Panc1 (cell line): ENCODE measurements at regions not wholly inside any gene's neighbourhood (a gene's known extent, or its start where the extent isn't known, plus 50 kb on each side); places are given as distances from the start of the nearest gene placed in this dataset.

Source experiments
- ATAC-seq: fragments of 200-7000 bp; cut with Tn5 transposase; 2 replicates; pipeline ENCODE4 v1.9.1; 2020; ENCODE audit warnings: mild to moderate bottlenecking, moderate library complexity
- BruUV-seq: library from RNA; stranded (reverse); fragments of 400-500 nt; replicated peaks from 2 replicates; lab custom pipeline; 2021; lab: Mats Ljungman, UMichigan
- CTCF ChIA-PET: fragments of 300-600 bp; sonication (Branson Sonifier 250); formaldehyde crosslinking; loops from one replicate; lab custom pipeline; 2022; ENCODE audit warnings: antibody characterized with exemption; lab: Charles Lee
- POLR2A ChIA-PET: fragments of 300-600 bp; sonication (Branson Sonifier 250); formaldehyde crosslinking; loops from one replicate; lab custom pipeline; 2022; ENCODE audit warnings: antibody characterized with exemption; lab: Charles Lee
- DNase-seq: peaks from one replicate; pipeline ENCODE4 v3.0.0-alpha.2; 2010; ENCODE audit warnings: low read depth, low spot score
- H3K27ac ChIP-seq: 2 replicates; pipeline ENCODE4 v1.5.1; 2011; ENCODE audit warnings: mild to moderate bottlenecking, low read length, inconsistent platforms
- H3K27me3 ChIP-seq: fragments of 200-500 bp; sonication (Bioruptor generic); 2 replicates; pipeline ENCODE4 v1.6.0; 2014; ENCODE audit warnings: low read length, inconsistent platforms; ENCODE audit not compliant: control insufficient read depth, insufficient read depth
- H3K36me3 ChIP-seq: fragments of 200-500 bp; sonication (Bioruptor generic); 2 replicates; pipeline ENCODE4 v1.5.1; 2014; ENCODE audit warnings: inconsistent platforms, mild to moderate bottlenecking, low read length, moderate library complexity; ENCODE audit not compliant: control insufficient read depth, insufficient read depth
- H3K4me1 ChIP-seq: 2 replicates; pipeline ENCODE4 v1.5.1; 2011; ENCODE audit warnings: inconsistent platforms, mild to moderate bottlenecking, low read length, moderate library complexity; ENCODE audit not compliant: control insufficient read depth, insufficient read depth
- H3K4me3 ChIP-seq, 2 experiments: 2 replicates each; pipeline ENCODE4 v1.5.1; 2011 to 2012; ENCODE audit warnings: low read depth in 2 of 2, low read length in 2 of 2, mild to moderate bottlenecking in 2 of 2, inconsistent platforms in 1 of 2, moderate library complexity in 1 of 2
- H3K9me3 ChIP-seq: fragments of 200-500 bp; sonication (Bioruptor generic); 2 replicates; pipeline ENCODE4 v1.5.1; 2014; ENCODE audit warnings: low read depth, mild to moderate bottlenecking, inconsistent platforms, low read length, moderate library complexity; ENCODE audit not compliant: control insufficient read depth, insufficient read depth
- POLR2AphosphoS5 ChIP-seq: IDR thresholded peaks from 2 replicates; pipeline ENCODE4 v1.6.1; 2012; ENCODE audit warnings: mild to moderate bottlenecking, low read depth, low read length, moderate library complexity
- REST ChIP-seq, 2 experiments: IDR thresholded peaks; 2 replicates each; pipeline ENCODE4 v1.6.1; 2011 to 2012; ENCODE audit warnings: low read depth in 2 of 2, control low read depth in 1 of 2, low read length in 1 of 2, mild to moderate bottlenecking in 1 of 2, moderate library complexity in 1 of 2; ENCODE audit not compliant: insufficient read depth in 1 of 2
- SIN3A ChIP-seq: IDR thresholded peaks from 2 replicates; pipeline ENCODE4 v1.6.1; 2012; ENCODE audit warnings: low read depth, mild to moderate bottlenecking, low read length, moderate library complexity, borderline replicate concordance; ENCODE audit not compliant: insufficient read depth
- TCF7L2 ChIP-seq: IDR thresholded peaks from 2 replicates; pipeline ENCODE4 v1.6.1; 2011; ENCODE audit warnings: mild to moderate bottlenecking, low read depth, low read length, inconsistent platforms
- in situ Hi-C: cut with HindIII; loops from 2 replicates; pipeline ENCODE4 v1.10.0; 2016; ENCODE audit warnings: low sequenced_read_pairs, low pct_unique_long_range_greater_than_20kb
- intact Hi-C: fragments of 100-400 bp; cut with micrococcal nuclease; formaldehyde crosslinking; loops from one replicate; pipeline ENCODE4 v1.10.0; 2022; ENCODE audit not compliant: unreplicated experiment
- TF ChIP-seq, protein P1 (sequence below): fragments of 450-650 bp; IDR thresholded peaks from 2 replicates; pipeline ENCODE4 v1.5.1; 2017; ENCODE audit warnings: mild to moderate bottlenecking

- DNase-seq (no peak), ATAC-seq (no peak)
- CTCF ChIA-PET = no interaction called here
- no TSS peak for BruUV-seq
- POLR2A ChIA-PET = no interaction called here
- in situ Hi-C loops = no loop called here
- no peaks in the 10 kb centered on the region for H3K27me3 ChIP-seq
- peaks cover 11% of the 10 kb centered on the region; the same call in 1 of the 2 replicates for H3K9me3 ChIP-seq
- no peak for TF ChIP-seq REST (IDR thresholded peaks at IDR 0.05; ENCODE audit: insufficient read depth in 1 of 2, low read depth in 2 of 2, low read length in 1 of 2)
- no peak for TF ChIP-seq POLR2AphosphoS5
- TF ChIP-seq, protein P1, sequence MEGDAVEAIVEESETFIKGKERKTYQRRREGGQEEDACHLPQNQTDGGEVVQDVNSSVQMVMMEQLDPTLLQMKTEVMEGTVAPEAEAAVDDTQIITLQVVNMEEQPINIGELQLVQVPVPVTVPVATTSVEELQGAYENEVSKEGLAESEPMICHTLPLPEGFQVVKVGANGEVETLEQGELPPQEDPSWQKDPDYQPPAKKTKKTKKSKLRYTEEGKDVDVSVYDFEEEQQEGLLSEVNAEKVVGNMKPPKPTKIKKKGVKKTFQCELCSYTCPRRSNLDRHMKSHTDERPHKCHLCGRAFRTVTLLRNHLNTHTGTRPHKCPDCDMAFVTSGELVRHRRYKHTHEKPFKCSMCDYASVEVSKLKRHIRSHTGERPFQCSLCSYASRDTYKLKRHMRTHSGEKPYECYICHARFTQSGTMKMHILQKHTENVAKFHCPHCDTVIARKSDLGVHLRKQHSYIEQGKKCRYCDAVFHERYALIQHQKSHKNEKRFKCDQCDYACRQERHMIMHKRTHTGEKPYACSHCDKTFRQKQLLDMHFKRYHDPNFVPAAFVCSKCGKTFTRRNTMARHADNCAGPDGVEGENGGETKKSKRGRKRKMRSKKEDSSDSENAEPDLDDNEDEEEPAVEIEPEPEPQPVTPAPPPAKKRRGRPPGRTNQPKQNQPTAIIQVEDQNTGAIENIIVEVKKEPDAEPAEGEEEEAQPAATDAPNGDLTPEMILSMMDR = no peak
- TF ChIP-seq SIN3A = no peak
- no peak for TF ChIP-seq TCF7L2
- H3K4me1 ChIP-seq = no peaks in the 10 kb centered on the region
- H3K27ac ChIP-seq = no peak overlapping the region
- H3K36me3 ChIP-seq = no peaks in the 10 kb centered on the region
- no peak overlapping the region for H3K4me3 ChIP-seq
- intact Hi-C loops = no loop called here
Observed at GRCh38 chr1:187949567-187949966, 1120.8 kb downstream of the PLA2G4A start.

- H3K27ac ChIP-seq = no peak overlapping the region
- in situ Hi-C loops (no loop called here), intact Hi-C loops (no loop called here)
- DNase-seq = no peak
- no peaks in the 10 kb centered on the region for H3K4me1 ChIP-seq
- no peaks in the 10 kb centered on the region for H3K36me3 ChIP-seq
- peaks cover 11% of the 10 kb centered on the region; the same call in 1 of the 2 replicates for H3K9me3 ChIP-seq
- H3K4me3 ChIP-seq = no peak overlapping the region
- POLR2A ChIA-PET = no interaction called here
- H3K27me3 ChIP-seq = no peaks in the 10 kb centered on the region
- TF ChIP-seq REST (IDR thresholded peaks at IDR 0.05; ENCODE audit: insufficient read depth in 1 of 2, low read depth in 2 of 2, low read length in 1 of 2) (no peak), SIN3A (no peak), TCF7L2 (no peak), POLR2AphosphoS5 (no peak)
- TF ChIP-seq, protein P1 = no peak
- no TSS peak for BruUV-seq
- CTCF ChIA-PET = no interaction called here
- ATAC-seq = no peak
Observed at GRCh38 chr1:187951817-187952216, 1123.1 kb downstream of the PLA2G4A start.
